RWPE2 (cell line): ENCODE measurements at regions not wholly inside any gene's neighbourhood (a gene's known extent, or its start where the extent isn't known, plus 50 kb on each side); places are given as distances from the start of the nearest gene placed in this dataset.
"Not testable (repeated sequence)": the region's sequence is repeated elsewhere in the genome, so short reads cannot be mapped to it uniquely, and the experiment has no call there.

ENCODE experiments used
- ATAC-seq: fragments of 200-7000 bp; cut with Tn5 transposase; 3 replicates; pipeline ENCODE4 v1.9.1; 2021; ENCODE audit warnings: low read depth
- DNase-seq: peaks from one replicate; pipeline ENCODE4 v3.0.0-alpha.2; 2020; ENCODE audit warnings: low spot score
- H3K27ac ChIP-seq: fragments of 450-650 bp; 2 replicates; pipeline ENCODE4 v1.5.1; 2017; ENCODE audit warnings: mild to moderate bottlenecking; ENCODE audit not compliant: poor library complexity, severe bottlenecking
- H3K27me3 ChIP-seq: fragments of 250-450 bp; sonication (Bioruptor Pico); 2 replicates; pipeline ENCODE4 v1.5.1; 2021; ENCODE audit warnings: mild to moderate bottlenecking, moderate library complexity; ENCODE audit not compliant: insufficient read depth, poor library complexity, severe bottlenecking
- H3K36me3 ChIP-seq: fragments of 250-450 bp; sonication (Bioruptor Pico); 2 replicates; pipeline ENCODE4 v1.5.1; 2020; ENCODE audit warnings: low read depth, mild to moderate bottlenecking, moderate library complexity
- H3K4me1 ChIP-seq: fragments of 250-450 bp; sonication (Bioruptor Pico); 2 replicates; pipeline ENCODE4 v1.5.1; 2021; ENCODE audit warnings: mild to moderate bottlenecking, moderate library complexity; ENCODE audit not compliant: insufficient read depth, poor library complexity, severe bottlenecking
- H3K4me3 ChIP-seq: fragments of 250-450 bp; sonication (Bioruptor Pico); 2 replicates; pipeline ENCODE4 v1.5.1; 2021; ENCODE audit warnings: mild to moderate bottlenecking, moderate library complexity; ENCODE audit not compliant: severe bottlenecking
- H3K9me3 ChIP-seq: fragments of 250-450 bp; sonication (Bioruptor Pico); 2 replicates; pipeline ENCODE4 v1.5.1; 2021; ENCODE audit warnings: mild to moderate bottlenecking, moderate library complexity; ENCODE audit not compliant: severe bottlenecking
- CTCF ChIP-seq: fragments of 450-650 bp; IDR thresholded peaks from one replicate; pipeline ENCODE4 v1.5.1; 2017; ENCODE audit warnings: mild to moderate bottlenecking, moderate library complexity; ENCODE audit not compliant: poor library complexity, severe bottlenecking

- H3K27me3 ChIP-seq = peaks cover 4% of the 10 kb centered on the region
- no peak for TF ChIP-seq CTCF
- H3K4me1 ChIP-seq = no peaks in the 10 kb centered on the region
- DNase-seq (no peak), ATAC-seq (peak; percentile 12; the same call in 1 of the 3 replicates)
- no peaks in the 10 kb centered on the region for H3K36me3 ChIP-seq
- H3K27ac ChIP-seq = no peak overlapping the region
- no peak overlapping the region for H3K4me3 ChIP-seq
- H3K9me3 ChIP-seq = no peaks in the 10 kb centered on the region
Observed at GRCh38 chr1:118381197-118381869, 196.3 kb upstream of the SPAG17 start.

- not testable (repeated sequence) for ATAC-seq, H3K4me1 ChIP-seq
Observed at GRCh38 chr1:118377183-118377582, 192.2 kb upstream of the SPAG17 start.

DNA sequence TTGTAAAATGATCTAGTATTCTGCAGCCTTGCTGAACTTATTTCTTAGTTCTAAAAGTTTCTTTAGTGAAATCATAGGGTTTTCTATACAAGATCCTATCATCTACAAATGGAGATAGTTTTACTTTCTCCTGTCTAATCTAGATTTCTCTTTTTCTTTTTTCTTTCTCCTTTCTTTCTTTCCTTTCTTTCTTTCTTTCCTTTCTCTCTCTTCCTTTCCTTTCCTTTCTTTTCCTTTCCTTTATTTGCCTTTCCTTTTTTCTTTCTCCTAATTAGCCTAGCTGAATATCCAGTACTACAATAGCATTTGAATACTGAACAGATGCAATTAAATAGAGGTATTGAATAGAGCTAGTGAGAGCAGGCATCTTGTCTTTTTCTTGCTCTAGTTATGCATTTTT lies 186.6 kb upstream of the SPAG17 start:
- DNase-seq (no peak), ATAC-seq (no peak)
- Histone ChIP-seq H3K27ac (no peak overlapping the region), H3K27me3 (no peaks in the 10 kb centered on the region), H3K9me3 (peaks cover 2% of the 10 kb centered on the region), H3K36me3 (no peaks in the 10 kb centered on the region), H3K4me3 (no peak overlapping the region), H3K4me1 (no peaks in the 10 kb centered on the region)
- no peak for TF ChIP-seq CTCF

More at GRCh38 chr1:118377183-118377582, 192.2 kb upstream of the SPAG17 start:
- not testable (repeated sequence) for H3K27ac ChIP-seq, H3K36me3 ChIP-seq, H3K9me3 ChIP-seq, H3K27me3 ChIP-seq, DNase-seq, H3K4me3 ChIP-seq

- H3K9me3 ChIP-seq = peaks cover 2% of the 10 kb centered on the region
- DNase-seq (no peak), ATAC-seq (no peak)
- no peak overlapping the region for H3K4me3 ChIP-seq
- H3K36me3 ChIP-seq = no peaks in the 10 kb centered on the region
- no peaks in the 10 kb centered on the region for H3K27me3 ChIP-seq
- H3K27ac ChIP-seq = no peak overlapping the region
- H3K4me1 ChIP-seq = no peaks in the 10 kb centered on the region
- TF ChIP-seq CTCF = no peak
Observed at GRCh38 chr1:118370861-118371260, 185.8 kb upstream of the SPAG17 start.

- H3K27ac ChIP-seq = no peak overlapping the region
- H3K36me3 ChIP-seq = no peaks in the 10 kb centered on the region
- H3K4me3 ChIP-seq = no peak overlapping the region
- ATAC-seq (no peak), DNase-seq (no peak)
- H3K27me3 ChIP-seq = no peaks in the 10 kb centered on the region
- TF ChIP-seq CTCF = no peak
- no peaks in the 10 kb centered on the region for H3K4me1 ChIP-seq
- peaks cover 7% of the 10 kb centered on the region for H3K9me3 ChIP-seq
Observed at GRCh38 chr1:118366286-118366685, 181.3 kb upstream of the SPAG17 start.
